B cell (primary cell): ENCODE measurements at regions not wholly inside any gene's neighbourhood (a gene's known extent, or its start where the extent isn't known, plus 50 kb on each side); places are given as distances from the start of the nearest gene placed in this dataset.

Experiments
- ATAC-seq: fragments of 200-7000 bp; cut with Tn5 transposase; one replicate; pipeline ENCODE4 v1.10.0; 2021; ENCODE audit warnings: low read depth, mild to moderate bottlenecking, moderate number of reproducible peaks, moderate library complexity
- CTCF ChIA-PET: fragments of 350-600 bp; sonication (Branson Sonifier 250); formaldehyde crosslinking; loops from one replicate; lab custom pipeline; 2021; ENCODE audit warnings: antibody characterized with exemption, inconsistent platforms; lab: Charles Lee
- POLR2A ChIA-PET: fragments of 350-600 bp; sonication (Branson Sonifier 250); formaldehyde crosslinking; loops from one replicate; lab custom pipeline; 2021; ENCODE audit warnings: antibody characterized with exemption; lab: Charles Lee
- DNase-seq: peaks from one replicate; pipeline ENCODE4 v3.0.0; 2013
- H2AFZ ChIP-seq: 2 replicates; pipeline ENCODE4 v1.6.1; 2012; ENCODE audit warnings: mild to moderate bottlenecking, low read depth, low read length; ENCODE audit not compliant: insufficient read depth, poor library complexity, severe bottlenecking
- H3K27ac ChIP-seq, 2 donors: 1 replicate in 1 of 2; 2 replicates in 1 of 2; pipeline ENCODE4 v1.5.1; 2012 to 2013; ENCODE audit warnings: low read length in 2 of 2, mild to moderate bottlenecking in 2 of 2, moderate library complexity in 1 of 2
- H3K27me3 ChIP-seq, 4 experiments: fragments of 200-600 bp in 1 of 4; sonication (generic) in 1 of 4; replicated peaks in 1 of 4; 1 replicate in 2 of 4; 2 replicates in 2 of 4; pipeline versions ENCODE4 v1.6.1 to v1.7.0; 2013 to 2016; ENCODE audit warnings: low read length in 3 of 4, mild to moderate bottlenecking in 2 of 4, mixed read lengths in 1 of 4, moderate library complexity in 1 of 4; ENCODE audit not compliant: insufficient read depth in 4 of 4, control insufficient read depth in 3 of 4; ENCODE audit errors: control extremely low read depth in 1 of 4
- H3K36me3 ChIP-seq, 2 experiments: replicated peaks in 1 of 2; 1 replicate in 1 of 2; 2 replicates in 1 of 2; pipeline versions ENCODE4 v1.6.1 to v1.7.1; 2013; ENCODE audit warnings: low read length in 1 of 2; ENCODE audit not compliant: insufficient read depth in 2 of 2, control insufficient read depth in 1 of 2; ENCODE audit errors: control extremely low read depth in 1 of 2, extremely low read depth in 1 of 2
- H3K4me1 ChIP-seq, 2 donors: fragments of 200-600 bp in 1 of 2; sonication (generic) in 1 of 2; 1 replicate in 1 of 2; 2 replicates in 1 of 2; pipeline versions ENCODE4 v1.5.1 to v1.6.1; 2013 to 2017; ENCODE audit warnings: low read length in 2 of 2; ENCODE audit not compliant: control insufficient read depth in 2 of 2, insufficient read depth in 2 of 2
- H3K4me2 ChIP-seq: replicated peaks from 2 replicates; pipeline ENCODE3; 2012; ENCODE audit warnings: mild to moderate bottlenecking, low read depth, low read length; ENCODE audit not compliant: poor library complexity, severe bottlenecking
- H3K4me3 ChIP-seq, 5 experiments: fragments of 200-600 bp in 1 of 5; sonication (generic) in 1 of 5; 1 replicate in 3 of 5; 2 replicates in 2 of 5; pipeline versions ENCODE4 v1.5.1 to v1.7.0; 2011 to 2016; ENCODE audit warnings: low read length in 4 of 5, mild to moderate bottlenecking in 4 of 5, low read depth in 2 of 5, control low read depth in 1 of 5, moderate library complexity in 1 of 5; ENCODE audit not compliant: insufficient read depth in 1 of 5; ENCODE audit errors: control extremely low read depth in 1 of 5, extremely low read depth in 1 of 5
- H3K79me2 ChIP-seq: fragments of 200-600 bp; sonication (generic); one replicate; pipeline ENCODE4 v1.6.0; 2016; ENCODE audit warnings: low read length; ENCODE audit not compliant: control insufficient read depth, insufficient read depth
- H3K9ac ChIP-seq: fragments of 200-600 bp; sonication (generic); 2 replicates; pipeline ENCODE4 v1.6.1; 2017; ENCODE audit warnings: mild to moderate bottlenecking, low read length, moderate library complexity
- H3K9me3 ChIP-seq, 3 donors: one replicate each; pipeline versions ENCODE4 v1.6.1 to v1.7.1; 2013; ENCODE audit warnings: low read length in 2 of 3; ENCODE audit not compliant: control insufficient read depth in 2 of 3, insufficient read depth in 1 of 3; ENCODE audit errors: control extremely low read depth in 1 of 3
- H4K20me1 ChIP-seq: 2 replicates; pipeline ENCODE4 v1.6.0; 2012; ENCODE audit warnings: mild to moderate bottlenecking, low read length; ENCODE audit not compliant: insufficient read depth, control insufficient read depth, poor library complexity, severe bottlenecking
- H3K27ac Mint-ChIP-seq: one replicate; pipeline ENCODE4 v1.8.0; 2021; ENCODE audit warnings: mixed read lengths
- H3K27me3 Mint-ChIP-seq: one replicate; pipeline ENCODE4 v1.8.0; 2021; ENCODE audit warnings: mixed read lengths
- H3K4me1 Mint-ChIP-seq: one replicate; pipeline ENCODE4 v1.8.0; 2021; ENCODE audit warnings: mixed read lengths
- H3K4me3 Mint-ChIP-seq: one replicate; pipeline ENCODE4 v1.8.0; 2021; ENCODE audit warnings: mixed read lengths
- H3K9me3 Mint-ChIP-seq: one replicate; pipeline ENCODE4 v1.8.0; 2022; ENCODE audit warnings: mixed read lengths; ENCODE audit not compliant: insufficient read depth
- CTCF ChIP-seq: fragments of 200-600 bp; IDR thresholded peaks from one replicate; pipeline ENCODE4 v1.8.0; 2022; ENCODE audit warnings: antibody characterized with exemption, mild to moderate bottlenecking
- EZH2 ChIP-seq: IDR thresholded peaks from 2 replicates; pipeline ENCODE4 v1.6.1; 2012; ENCODE audit warnings: borderline replicate concordance, low read depth, mild to moderate bottlenecking, moderate library complexity, low read length; ENCODE audit not compliant: insufficient read depth, poor library complexity, severe bottlenecking
- WGBS: methylation state at CpG from one replicate; pipeline ENCODE4 v1.1.5; 2013; ENCODE audit warnings: missing lambda C conversion rate; ENCODE audit not compliant: insufficient coverage; 5-methylcytosine and 5-hydroxymethylcytosine counted together
- intact Hi-C: fragments of 100-400 bp; cut with micrococcal nuclease; formaldehyde crosslinking; loops from one replicate; pipeline ENCODE4 v1.10.0; 2022

GRCh38 chr3:30945291-30945690 is 50.8 kb upstream of the GADL1 start:
- H2AFZ ChIP-seq: no peak overlapping the region
- intact Hi-C loops: no loop called here
- DNase-seq (no peak), ATAC-seq (no peak)
- POLR2A ChIA-PET: no interaction called here
- H3K4me3 Mint-ChIP-seq: no peak overlapping the region
- H3K4me2 ChIP-seq: no peak overlapping the region
- peaks cover 18% of the 10 kb centered on the region for H3K27me3 Mint-ChIP-seq
- no peak overlapping the region for H3K27ac Mint-ChIP-seq
- H3K9me3 Mint-ChIP-seq: no peaks in the 10 kb centered on the region
- H3K4me1 ChIP-seq: no peaks in the 10 kb centered on the region
- H3K27ac ChIP-seq: no peak overlapping the region
- WGBS: 82% methylated on average over 1 of the region's 1 CpG
- no peaks in the 10 kb centered on the region for H3K27me3 ChIP-seq
- no peaks in the 10 kb centered on the region for H3K4me1 Mint-ChIP-seq
- TF ChIP-seq EZH2 (no peak), CTCF (no peak)
- no peaks in the 10 kb centered on the region for H3K9me3 ChIP-seq
- H3K9ac ChIP-seq: no peak overlapping the region
- H3K4me3 ChIP-seq: no peak overlapping the region
- CTCF ChIA-PET: no interaction called here
- no peaks in the 10 kb centered on the region for H4K20me1 ChIP-seq
- no peaks in the 10 kb centered on the region for H3K36me3 ChIP-seq
- no peaks in the 10 kb centered on the region for H3K79me2 ChIP-seq

GRCh38 chr3:30948426-30948825 is 54.0 kb upstream of the GADL1 start:
- no peak overlapping the region for H3K9ac ChIP-seq
- Mint-ChIP-seq H3K27me3 (peaks cover 10% of the 10 kb centered on the region), H3K27ac (no peak overlapping the region), H3K9me3 (no peaks in the 10 kb centered on the region), H3K4me1 (no peaks in the 10 kb centered on the region), H3K4me3 (no peak overlapping the region)
- POLR2A ChIA-PET: no interaction called here
- no peak for TF ChIP-seq EZH2
- TF ChIP-seq CTCF: no peak
- H3K4me1 ChIP-seq: no peaks in the 10 kb centered on the region
- DNase-seq (no peak), ATAC-seq (no peak)
- no peak overlapping the region for H3K4me3 ChIP-seq
- H3K27ac ChIP-seq: no peak overlapping the region
- H3K9me3 ChIP-seq: no peaks in the 10 kb centered on the region
- intact Hi-C loops: no loop called here
- no peaks in the 10 kb centered on the region for H4K20me1 ChIP-seq
- H3K27me3 ChIP-seq: no peaks in the 10 kb centered on the region
- CTCF ChIA-PET: no interaction called here
- no peak overlapping the region for H3K4me2 ChIP-seq
- H2AFZ ChIP-seq: no peak overlapping the region
- WGBS: no CpG with 5 or more reads among the region's 1 CpG
- H3K36me3 ChIP-seq: no peaks in the 10 kb centered on the region
- H3K79me2 ChIP-seq: no peaks in the 10 kb centered on the region
